Vagina (tissue), 2 donors: ENCODE measurements at regions not wholly inside any gene's neighbourhood (a gene's known extent, or its start where the extent isn't known, plus 50 kb on each side); places are given as distances from the start of the nearest gene placed in this dataset.
A peak's percentile ranks its signal among the peaks of the same experiment; 100 is the strongest.

Source experiments
- DNase-seq, 2 donors: peaks; one replicate each; pipeline ENCODE4 v3.0.0-alpha.2; 2017; ENCODE audit errors: extremely low spot score in 2 of 2
- H3K27ac ChIP-seq: fragments of 200-600 bp; sonication (generic); one replicate; pipeline ENCODE4 v1.5.1; 2019
- H3K27me3 ChIP-seq: fragments of 200-600 bp; sonication (generic); one replicate; pipeline ENCODE4 v1.5.1; 2019
- H3K36me3 ChIP-seq, 2 donors: fragments of 200-600 bp; sonication (generic); one replicate each; pipeline ENCODE4 v1.5.1; 2017 to 2019
- H3K4me1 ChIP-seq: fragments of 200-600 bp; sonication (generic); one replicate; pipeline ENCODE4 v1.5.1; 2019
- H3K4me3 ChIP-seq, 2 donors: fragments of 200-600 bp; sonication (generic); 1 replicate in 1 of 2; 2 replicates in 1 of 2; pipeline ENCODE4 v1.5.1; 2016 to 2019
- H3K9me3 ChIP-seq: fragments of 200-600 bp; sonication (generic); one replicate; pipeline ENCODE4 v1.5.1; 2019
- POLR2A ChIP-seq, 2 donors: fragments of 450-650 bp; IDR thresholded peaks; one replicate each; pipeline ENCODE4 v1.6.1; 2017; ENCODE audit warnings: antibody characterized with exemption in 2 of 2, mild to moderate bottlenecking in 2 of 2, moderate library complexity in 2 of 2
- POLR2AphosphoS5 ChIP-seq, 2 donors: sonication (generic); formaldehyde crosslinking; IDR thresholded peaks; one replicate each; pipeline ENCODE4 v1.9.0; 2017; ENCODE audit warnings: antibody characterized with exemption in 2 of 2, mild to moderate bottlenecking in 2 of 2, low read depth in 1 of 2; ENCODE audit not compliant: insufficient read depth in 1 of 2
- intact Hi-C: fragments of 100-400 bp; cut with DNase I; formaldehyde crosslinking; loops from one replicate; pipeline ENCODE4 v1.15.1; 2023
- TF ChIP-seq, protein P1 (sequence below), 3 experiments: fragments of 450-650 bp in 2 of 3; fragments of 200-600 bp in 1 of 3; sonication (generic) in 1 of 3; IDR thresholded peaks; one replicate each; pipeline ENCODE4 v1.5.1; 2017 to 2019; ENCODE audit warnings: antibody characterized with exemption in 3 of 3, mild to moderate bottlenecking in 2 of 3, moderate library complexity in 2 of 3

DNA sequence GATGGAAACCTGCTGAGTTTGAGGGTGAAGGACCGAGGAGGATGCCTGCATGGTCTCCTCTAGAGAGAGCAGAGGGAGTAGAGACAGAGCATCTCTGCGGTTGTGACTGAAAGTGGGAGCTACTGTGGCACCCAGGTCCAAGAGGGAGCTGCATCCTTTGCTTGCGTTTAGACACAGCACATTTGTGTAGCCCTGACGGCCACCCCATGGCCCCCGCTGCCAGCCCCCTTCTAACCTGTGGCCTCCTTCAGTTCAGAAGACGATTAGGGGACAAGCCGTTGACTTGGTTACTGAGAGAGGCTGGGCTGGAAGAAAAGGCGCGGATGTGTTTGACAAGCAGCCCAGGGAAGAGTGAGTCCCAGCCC, 690.9 kb downstream of the BRD1 start:
- Histone ChIP-seq H3K27me3 (no peaks in the 10 kb centered on the region), H3K27ac (no peak overlapping the region), H3K9me3 (no peaks in the 10 kb centered on the region), H3K36me3 (no peaks in the 10 kb centered on the region), H3K4me3 (no peak overlapping the region), H3K4me1 (no peaks in the 10 kb centered on the region)
- intact Hi-C loops = no loop called here
- no peak for TF ChIP-seq POLR2AphosphoS5 (IDR thresholded peaks at IDR 0.05; ENCODE audit: insufficient read depth in 1 of 2, low read depth in 1 of 2)
- TF ChIP-seq, protein P1, sequence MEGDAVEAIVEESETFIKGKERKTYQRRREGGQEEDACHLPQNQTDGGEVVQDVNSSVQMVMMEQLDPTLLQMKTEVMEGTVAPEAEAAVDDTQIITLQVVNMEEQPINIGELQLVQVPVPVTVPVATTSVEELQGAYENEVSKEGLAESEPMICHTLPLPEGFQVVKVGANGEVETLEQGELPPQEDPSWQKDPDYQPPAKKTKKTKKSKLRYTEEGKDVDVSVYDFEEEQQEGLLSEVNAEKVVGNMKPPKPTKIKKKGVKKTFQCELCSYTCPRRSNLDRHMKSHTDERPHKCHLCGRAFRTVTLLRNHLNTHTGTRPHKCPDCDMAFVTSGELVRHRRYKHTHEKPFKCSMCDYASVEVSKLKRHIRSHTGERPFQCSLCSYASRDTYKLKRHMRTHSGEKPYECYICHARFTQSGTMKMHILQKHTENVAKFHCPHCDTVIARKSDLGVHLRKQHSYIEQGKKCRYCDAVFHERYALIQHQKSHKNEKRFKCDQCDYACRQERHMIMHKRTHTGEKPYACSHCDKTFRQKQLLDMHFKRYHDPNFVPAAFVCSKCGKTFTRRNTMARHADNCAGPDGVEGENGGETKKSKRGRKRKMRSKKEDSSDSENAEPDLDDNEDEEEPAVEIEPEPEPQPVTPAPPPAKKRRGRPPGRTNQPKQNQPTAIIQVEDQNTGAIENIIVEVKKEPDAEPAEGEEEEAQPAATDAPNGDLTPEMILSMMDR (IDR thresholded peaks at IDR 0.05) = no peak
- no peak for TF ChIP-seq POLR2A (IDR thresholded peaks at IDR 0.05)
- peak in 1 of 2 donors; percentile 74 for DNase-seq

DNA sequence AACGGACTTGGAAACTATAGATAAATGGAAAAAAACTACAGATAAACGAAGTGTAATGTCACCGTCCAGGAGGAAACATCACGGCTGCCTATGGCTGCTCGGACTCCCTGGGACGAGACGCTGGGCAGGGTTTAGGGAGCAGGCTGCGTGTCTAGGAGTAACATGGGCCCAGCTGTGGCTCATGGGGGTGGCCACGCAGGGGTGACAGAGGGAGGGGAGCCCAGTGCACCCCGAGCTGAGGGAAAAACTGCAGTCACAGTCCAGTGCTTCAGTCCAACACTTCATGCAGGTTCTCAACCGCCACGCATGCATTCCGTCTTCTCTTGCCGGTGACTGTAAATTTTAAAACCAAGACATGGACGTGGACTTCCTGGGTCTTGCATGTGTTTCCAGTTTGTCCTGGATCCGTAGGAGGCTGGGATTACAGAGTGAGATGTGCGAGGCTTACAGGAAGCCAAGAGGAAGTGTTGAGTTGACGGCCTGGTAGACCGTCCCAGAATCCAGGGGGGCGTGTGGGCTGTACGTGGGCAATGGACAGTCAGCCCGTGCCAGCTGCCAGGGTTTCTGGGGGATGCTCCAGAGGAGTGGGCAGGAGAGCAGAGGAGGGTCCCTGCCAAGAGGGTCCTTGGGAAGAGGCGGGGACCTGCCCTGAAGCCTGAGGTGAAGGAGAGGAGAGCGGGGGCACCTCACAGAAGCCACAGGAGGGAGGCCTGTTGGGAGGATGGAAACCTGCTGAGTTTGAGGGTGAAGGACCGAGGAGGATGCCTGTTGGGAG, 691.4 kb downstream of the BRD1 start:
- Histone ChIP-seq H3K4me3 (no peak overlapping the region), H3K27me3 (no peaks in the 10 kb centered on the region), H3K9me3 (no peaks in the 10 kb centered on the region), H3K27ac (no peak overlapping the region), H3K4me1 (no peaks in the 10 kb centered on the region), H3K36me3 (no peaks in the 10 kb centered on the region)
- TF ChIP-seq POLR2A (IDR thresholded peaks at IDR 0.05) (no peak), POLR2AphosphoS5 (IDR thresholded peaks at IDR 0.05; ENCODE audit: insufficient read depth in 1 of 2, low read depth in 1 of 2) (no peak)
- TF ChIP-seq, protein P1 (IDR thresholded peaks at IDR 0.05) = no peak
- intact Hi-C loops = no loop called here
- peak in 1 of 2 donors; percentile 93 for DNase-seq

DNA sequence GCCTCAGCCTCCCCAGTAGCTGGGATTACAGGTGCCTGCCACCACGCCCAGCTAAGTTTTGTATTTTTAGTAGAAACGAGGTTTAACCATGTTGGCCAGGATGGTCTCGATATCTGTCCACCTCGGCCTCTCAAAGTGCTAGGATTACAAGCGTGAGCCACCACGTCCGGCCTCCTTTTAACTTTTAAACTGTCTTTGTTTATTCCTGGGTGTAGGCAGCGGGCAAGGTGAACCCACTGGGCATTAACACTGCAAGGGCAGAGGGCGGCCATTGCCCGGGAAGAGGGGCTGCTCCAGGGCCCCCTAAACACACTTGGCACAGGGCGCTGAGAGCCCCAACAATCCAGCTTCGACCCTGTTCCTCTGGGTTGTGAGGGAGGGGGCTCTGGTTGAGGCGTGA, 693.6 kb downstream of the BRD1 start:
- no peak for TF ChIP-seq POLR2A (IDR thresholded peaks at IDR 0.05)
- TF ChIP-seq, protein P1 (IDR thresholded peaks at IDR 0.05) = no peak
- H3K4me1 ChIP-seq = no peaks in the 10 kb centered on the region
- no peaks in the 10 kb centered on the region for H3K9me3 ChIP-seq
- no peaks in the 10 kb centered on the region for H3K27me3 ChIP-seq
- intact Hi-C loops = no loop called here
- no peak overlapping the region for H3K27ac ChIP-seq
- no peak overlapping the region for H3K4me3 ChIP-seq
- no peaks in the 10 kb centered on the region for H3K36me3 ChIP-seq
- no peak for DNase-seq

DNA sequence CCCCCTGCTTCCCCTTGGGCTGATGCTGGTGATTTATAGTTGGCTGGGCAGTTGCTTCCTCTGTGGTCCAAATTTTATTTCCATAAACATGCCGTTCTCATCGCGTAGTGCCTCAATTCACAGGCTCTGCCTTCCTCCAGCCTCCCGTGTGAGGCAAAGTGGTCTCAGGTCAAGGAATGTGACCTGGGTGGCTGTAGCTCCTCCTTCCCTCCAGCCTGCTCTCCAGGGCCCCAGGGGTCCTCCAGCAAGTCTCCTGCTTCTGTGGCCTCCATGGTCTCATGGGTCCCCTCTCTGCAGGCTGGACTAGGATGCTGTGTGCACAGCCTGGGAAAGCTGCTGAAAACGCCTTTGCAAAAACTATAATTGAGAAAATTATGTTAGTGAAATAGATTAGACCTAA, 694.1 kb downstream of the BRD1 start:
- Histone ChIP-seq H3K9me3 (no peaks in the 10 kb centered on the region), H3K4me1 (no peaks in the 10 kb centered on the region), H3K4me3 (no peak overlapping the region), H3K27ac (no peak overlapping the region), H3K36me3 (no peaks in the 10 kb centered on the region), H3K27me3 (no peaks in the 10 kb centered on the region)
- intact Hi-C loops = no loop called here
- TF ChIP-seq POLR2A (IDR thresholded peaks at IDR 0.05) (no peak), POLR2AphosphoS5 (IDR thresholded peaks at IDR 0.05; ENCODE audit: insufficient read depth in 1 of 2, low read depth in 1 of 2) (no peak)
- TF ChIP-seq, protein P1 (IDR thresholded peaks at IDR 0.05) = no peak
- no peak for DNase-seq

DNA sequence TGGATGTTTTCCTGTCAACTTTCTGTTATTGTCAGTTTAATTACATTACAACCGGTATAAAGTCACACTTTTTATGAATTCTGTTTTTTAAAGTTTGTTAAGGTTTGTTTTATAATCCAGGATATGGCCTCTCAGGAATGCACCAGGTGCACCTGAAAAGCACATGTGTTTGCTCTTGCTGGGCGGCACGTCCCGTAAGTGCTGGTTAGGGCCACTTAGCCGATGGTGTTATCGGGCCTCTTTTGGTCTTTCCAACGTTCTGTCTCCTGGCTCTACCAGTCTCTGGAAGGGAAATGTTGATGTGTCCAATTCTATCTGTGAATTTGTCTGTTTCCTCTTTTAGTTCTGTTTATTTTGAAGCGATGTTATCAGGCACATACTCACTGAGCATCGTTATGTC, 695.7 kb downstream of the BRD1 start:
- H3K4me1 ChIP-seq = no peaks in the 10 kb centered on the region
- no peaks in the 10 kb centered on the region for H3K9me3 ChIP-seq
- TF ChIP-seq POLR2AphosphoS5 (IDR thresholded peaks at IDR 0.05; ENCODE audit: insufficient read depth in 1 of 2, low read depth in 1 of 2) (no peak), POLR2A (IDR thresholded peaks at IDR 0.05) (no peak)
- TF ChIP-seq, protein P1 (IDR thresholded peaks at IDR 0.05) = no peak
- H3K36me3 ChIP-seq = no peaks in the 10 kb centered on the region
- no peak overlapping the region for H3K4me3 ChIP-seq
- no peak for DNase-seq
- intact Hi-C loops = no loop called here
- H3K27ac ChIP-seq = no peak overlapping the region
- no peaks in the 10 kb centered on the region for H3K27me3 ChIP-seq
